Sciatic nerve (tissue), 2 donors: ENCODE measurements at regions not wholly inside any gene's neighbourhood (a gene's known extent, or its start where the extent isn't known, plus 50 kb on each side); places are given as distances from the start of the nearest gene placed in this dataset.
"Not testable (repeated sequence)": the region's sequence is repeated elsewhere in the genome, so short reads cannot be mapped to it uniquely, and the experiment has no call there.

Source experiments
- ATAC-seq: fragments of 200-7000 bp; cut with Tn5 transposase; one replicate; pipeline ENCODE4 v1.9.1; 2020; ENCODE audit warnings: mild to moderate bottlenecking, moderate library complexity
- DNase-seq: peaks from one replicate; pipeline ENCODE4 v3.0.0-alpha.2; 2020; ENCODE audit warnings: low spot score
- intact Hi-C: fragments of 100-400 bp; cut with DNase I; formaldehyde crosslinking; loops from one replicate; pipeline ENCODE4 v1.14.2; 2022
- donor health status: DM: no; HTN: no; CAD: no.
- donor health status: DM: no; HTN: no; CAD: no.

DNA sequence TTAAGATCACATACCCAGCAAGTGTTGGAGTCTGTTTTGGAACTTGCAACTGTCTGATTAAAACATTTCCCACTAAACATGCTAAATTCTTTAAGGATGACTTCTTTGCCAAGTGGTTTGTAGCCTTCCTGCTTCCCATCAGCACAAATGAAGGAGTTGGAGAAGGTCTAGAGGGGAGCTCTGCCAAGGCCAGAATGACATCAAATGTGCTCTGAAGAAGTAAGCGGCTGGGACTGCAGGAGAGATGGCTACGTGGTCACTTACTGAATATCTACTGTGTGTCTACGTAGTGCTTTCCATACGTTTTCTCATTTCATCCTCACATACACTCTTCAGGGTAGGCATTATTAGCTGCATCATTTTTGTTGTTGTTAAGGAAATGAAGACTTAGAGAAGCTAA, 135.7 kb upstream of the NLRP1 start:
- DNase-seq (no peak), ATAC-seq (no peak)
- intact Hi-C loops: no loop called here

DNA sequence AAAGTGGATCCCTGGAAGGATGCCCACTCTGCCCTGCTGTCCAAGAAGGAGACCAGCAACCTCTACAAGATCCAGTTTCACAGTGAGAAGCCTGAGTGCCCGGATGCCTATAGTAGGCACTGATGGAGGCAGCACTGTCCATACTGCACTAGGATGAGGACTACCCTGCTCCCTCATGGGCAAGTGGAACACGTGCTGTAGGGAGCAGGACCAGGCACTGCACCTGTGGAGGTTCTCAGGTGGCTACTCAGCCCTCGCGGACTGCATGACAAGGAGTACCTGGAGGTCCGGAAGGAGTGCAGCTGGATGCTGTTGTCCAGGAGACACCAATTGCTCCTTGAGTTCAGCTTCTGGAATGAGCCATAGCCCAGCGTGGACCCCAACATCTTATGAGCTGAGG, 146.1 kb upstream of the NLRP1 start:
- intact Hi-C loops: no loop called here
- ATAC-seq (no peak), DNase-seq (no peak)

DNA sequence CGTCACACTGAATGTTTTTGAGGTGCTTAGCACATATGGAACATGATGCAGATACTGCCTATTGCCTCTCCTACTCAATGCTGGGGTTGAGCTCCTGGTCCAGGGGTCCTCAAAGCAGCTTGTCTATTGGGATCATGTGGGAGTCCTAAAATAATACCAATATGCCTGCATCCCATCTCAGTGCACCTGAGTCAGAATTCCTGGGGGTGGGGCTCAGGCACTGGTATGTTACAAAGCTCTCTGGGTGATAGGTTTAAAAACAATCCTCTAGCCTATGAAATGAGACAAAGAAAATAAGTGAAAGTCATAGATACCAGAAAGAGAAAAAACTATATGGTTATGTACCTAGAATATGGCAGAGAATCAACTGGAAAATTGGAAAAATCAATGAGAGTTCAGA, 156.6 kb upstream of the NLRP1 start:
- DNase-seq: no peak
- no peak for ATAC-seq
- intact Hi-C loops: no loop called here

DNA sequence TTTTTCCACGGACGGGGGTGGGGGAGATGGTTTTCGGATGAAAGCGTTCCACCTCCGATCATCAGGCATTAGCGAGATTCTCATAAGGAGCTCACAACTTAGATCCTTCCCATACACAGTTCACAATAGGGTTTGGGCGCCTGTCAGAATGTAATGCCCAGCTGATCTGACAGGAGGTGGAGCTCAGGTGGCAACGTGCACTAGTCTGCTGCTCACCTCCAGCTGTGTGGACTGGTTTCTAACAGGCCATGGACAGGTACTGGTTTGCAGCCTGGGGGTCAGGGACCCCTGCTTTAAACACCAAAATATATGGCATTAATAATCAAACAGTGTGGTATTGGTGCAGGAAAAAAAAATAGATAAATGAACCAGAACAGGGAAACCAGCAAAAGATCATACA, 157.5 kb upstream of the NLRP1 start:
- DNase-seq: no peak
- no peak for ATAC-seq
- intact Hi-C loops: no loop called here

DNA sequence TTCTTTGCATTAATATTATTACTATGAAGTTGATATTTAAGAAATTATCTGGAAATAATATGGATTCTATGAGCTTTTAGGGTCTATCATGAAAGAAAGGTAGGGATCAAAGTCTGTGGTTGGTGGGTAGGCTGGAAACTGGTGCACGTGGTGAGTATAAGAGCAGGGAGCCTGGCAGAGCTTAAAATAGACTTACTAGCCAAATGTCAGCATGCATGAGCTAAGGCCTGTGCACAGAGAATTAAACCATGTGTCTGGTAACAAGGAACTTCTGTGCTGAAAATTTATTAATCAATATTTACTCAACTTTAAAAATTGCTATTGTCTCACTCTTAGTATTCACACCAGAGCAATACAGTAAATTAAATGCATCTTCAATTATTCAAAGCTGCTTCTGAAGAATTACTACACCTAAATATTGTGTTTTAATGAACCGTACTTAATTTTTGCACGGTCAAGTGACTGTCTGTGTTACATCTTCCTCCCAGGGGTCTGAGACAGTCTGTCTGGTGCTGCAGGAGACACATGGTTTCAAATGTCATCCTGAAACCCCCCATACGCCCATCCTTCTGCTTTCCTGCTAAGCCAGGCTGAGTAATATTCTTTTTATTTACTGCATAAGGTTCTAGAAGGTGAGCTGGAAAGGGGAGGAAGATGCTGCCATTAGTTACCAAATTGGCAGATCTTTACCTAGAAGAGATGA, 161.0 kb upstream of the NLRP1 start:
- intact Hi-C loops: no loop called here
- ATAC-seq: no peak

DNA sequence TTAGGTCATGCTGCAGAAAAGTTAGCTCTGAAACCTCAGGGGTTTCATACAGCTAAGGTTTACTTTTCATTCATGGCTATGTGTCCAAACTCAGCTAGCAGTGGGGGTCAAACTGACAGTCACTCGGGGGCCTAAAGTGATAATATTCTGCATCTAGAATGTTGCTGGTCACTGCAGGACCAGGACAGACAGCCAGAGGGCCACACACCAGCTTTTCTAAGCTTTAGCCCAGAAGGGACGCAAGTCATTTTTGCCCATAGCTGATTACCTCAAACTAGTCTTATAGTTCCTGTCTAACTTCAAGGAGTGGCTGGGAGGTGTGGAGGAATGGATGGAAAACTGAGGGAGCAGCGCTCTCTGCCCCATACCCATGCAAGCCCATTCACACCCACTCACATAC, 163.0 kb upstream of the NLRP1 start:
- intact Hi-C loops: no loop called here
- no peak for ATAC-seq
- DNase-seq: no peak

More for the DNA sequence above, 161.0 kb upstream of the NLRP1 start:
- no peak for DNase-seq

DNA sequence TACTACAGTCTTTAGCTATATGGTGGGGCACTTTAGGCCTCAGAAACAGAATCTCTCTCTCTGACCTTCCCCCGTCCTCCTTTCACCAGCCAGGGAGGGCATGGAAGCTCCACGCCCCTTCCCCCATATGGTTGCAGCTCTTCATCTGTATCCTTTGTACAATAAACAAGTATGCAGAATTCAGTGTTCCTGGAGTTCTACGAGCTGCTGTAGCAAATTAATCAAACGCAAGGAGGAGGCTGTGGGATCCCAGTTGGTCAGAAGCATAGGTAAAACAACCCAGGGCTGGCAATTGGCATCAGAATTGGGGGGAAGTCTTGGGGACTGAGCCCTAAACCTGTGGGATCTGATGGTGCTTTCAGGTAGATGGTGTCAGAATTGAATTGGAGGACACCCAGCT, 163.7 kb upstream of the NLRP1 start:
- intact Hi-C loops: no loop called here
- DNase-seq (no peak), ATAC-seq (no peak)

DNA sequence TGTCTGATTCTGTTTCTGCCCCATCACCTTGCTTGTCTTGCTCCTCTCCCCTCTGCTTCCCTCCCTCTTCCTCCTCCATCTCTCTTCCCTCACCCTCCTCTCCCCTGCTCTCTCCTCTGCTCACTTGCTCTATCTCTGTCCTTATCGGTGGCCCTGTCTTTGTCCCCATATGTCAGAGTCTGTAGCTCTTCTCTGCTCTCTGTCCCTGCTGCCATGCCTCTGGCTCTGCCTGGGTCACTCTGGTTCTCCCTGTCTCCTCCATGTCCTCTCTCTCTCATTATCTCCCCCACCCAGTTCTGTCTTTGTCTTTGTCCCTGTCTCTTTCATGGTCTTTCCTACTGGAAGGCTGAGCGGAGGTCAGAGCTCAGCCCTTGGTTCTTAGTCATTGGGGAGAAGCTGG, 169.1 kb upstream of the NLRP1 start:
- ATAC-seq (no peak), DNase-seq (no peak)
- intact Hi-C loops: no loop called here

DNA sequence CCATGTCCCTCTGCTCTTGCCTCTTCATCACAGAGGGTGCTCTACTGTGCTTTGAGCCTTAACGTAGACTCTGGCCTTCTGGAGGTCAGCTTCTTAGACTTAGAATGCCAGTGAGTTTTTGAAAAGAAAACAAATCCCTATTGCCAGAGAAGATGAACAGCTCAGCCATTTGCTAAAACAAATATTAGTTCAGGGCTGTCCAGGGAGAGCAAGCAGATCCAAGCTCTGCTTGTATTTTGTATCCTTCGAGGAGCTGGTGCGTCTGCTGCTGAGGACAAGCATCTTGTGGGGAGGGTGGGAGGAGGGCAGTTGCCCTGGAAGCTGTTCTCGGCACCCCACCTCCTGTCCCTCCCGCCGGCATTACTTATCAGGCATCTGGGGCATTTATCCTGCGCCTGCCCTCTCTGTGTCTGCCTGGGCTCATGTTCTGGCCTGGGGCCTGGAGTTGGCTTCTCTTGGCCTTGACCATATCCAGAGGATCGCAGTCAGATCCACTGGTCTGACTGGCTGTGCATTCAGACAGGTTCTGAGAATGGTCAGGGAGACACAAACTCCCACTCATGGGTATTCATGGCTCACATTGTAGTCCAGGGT, 173.1 kb upstream of the NLRP1 start:
- no peak for DNase-seq
- intact Hi-C loops: no loop called here
- no peak for ATAC-seq

DNA sequence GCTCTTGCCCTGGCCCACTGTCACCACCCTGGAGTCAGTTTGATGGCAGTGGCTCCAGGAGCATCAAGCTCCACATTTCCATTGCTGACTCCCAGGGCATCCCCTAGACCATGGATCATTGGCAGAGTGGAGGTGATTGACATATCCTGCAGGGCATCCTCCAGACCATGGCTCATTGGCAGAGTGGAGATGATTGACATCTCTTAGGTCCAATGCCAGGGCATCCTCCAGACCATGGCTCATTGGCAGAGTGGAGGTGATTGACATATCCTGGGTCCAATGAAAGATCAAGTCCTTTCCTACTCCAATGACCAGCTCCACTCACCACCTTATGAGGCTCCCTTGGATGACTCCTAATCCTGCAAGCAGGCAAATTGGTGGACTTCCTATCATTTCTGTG, 174.3 kb upstream of the NLRP1 start:
- intact Hi-C loops: no loop called here
- DNase-seq: no peak
- no peak for ATAC-seq

DNA sequence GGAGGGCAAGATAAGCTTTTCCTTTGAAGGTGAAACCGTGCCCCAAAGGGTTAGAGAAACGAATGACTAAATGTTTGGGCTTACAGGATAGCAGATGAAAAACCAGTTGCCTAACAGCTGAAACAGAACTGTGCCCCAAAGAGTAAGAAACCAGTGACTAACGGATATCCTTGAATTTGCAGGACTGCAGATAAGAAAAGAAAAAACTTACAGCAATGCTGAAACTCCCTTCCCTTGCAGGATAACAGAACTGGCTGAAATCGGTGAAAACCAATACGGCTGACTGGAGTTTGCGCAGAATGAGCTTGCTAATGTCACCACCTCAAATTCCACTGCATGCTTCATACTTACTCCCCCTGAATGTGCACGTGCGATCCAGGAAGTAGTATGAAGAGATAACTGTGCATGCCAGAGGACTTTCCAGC, 175.2 kb upstream of the NLRP1 start:
- DNase-seq (no peak), ATAC-seq (no peak)
- intact Hi-C loops: no loop called here

DNA sequence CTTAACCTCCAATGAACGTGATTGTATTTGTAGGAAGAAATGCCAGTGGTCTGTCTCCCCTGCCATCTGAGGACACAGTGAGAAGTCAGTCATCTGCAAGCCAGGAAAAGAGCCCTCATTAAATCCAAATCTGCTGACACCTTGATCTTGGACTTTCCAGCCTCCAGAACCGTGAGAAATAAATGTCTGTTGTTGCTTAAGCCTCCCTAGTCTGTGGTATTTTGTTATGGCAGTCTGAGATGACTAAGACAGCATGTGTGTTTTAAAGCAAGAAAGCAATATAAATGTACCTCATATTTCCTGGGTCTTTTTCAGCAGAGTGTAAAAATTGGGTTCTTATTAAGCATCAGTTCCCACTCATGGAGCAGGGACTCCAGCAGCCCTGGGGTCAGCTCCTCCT, 177.9 kb upstream of the NLRP1 start:
- intact Hi-C loops: no loop called here
- DNase-seq (no peak), ATAC-seq (no peak)

DNA sequence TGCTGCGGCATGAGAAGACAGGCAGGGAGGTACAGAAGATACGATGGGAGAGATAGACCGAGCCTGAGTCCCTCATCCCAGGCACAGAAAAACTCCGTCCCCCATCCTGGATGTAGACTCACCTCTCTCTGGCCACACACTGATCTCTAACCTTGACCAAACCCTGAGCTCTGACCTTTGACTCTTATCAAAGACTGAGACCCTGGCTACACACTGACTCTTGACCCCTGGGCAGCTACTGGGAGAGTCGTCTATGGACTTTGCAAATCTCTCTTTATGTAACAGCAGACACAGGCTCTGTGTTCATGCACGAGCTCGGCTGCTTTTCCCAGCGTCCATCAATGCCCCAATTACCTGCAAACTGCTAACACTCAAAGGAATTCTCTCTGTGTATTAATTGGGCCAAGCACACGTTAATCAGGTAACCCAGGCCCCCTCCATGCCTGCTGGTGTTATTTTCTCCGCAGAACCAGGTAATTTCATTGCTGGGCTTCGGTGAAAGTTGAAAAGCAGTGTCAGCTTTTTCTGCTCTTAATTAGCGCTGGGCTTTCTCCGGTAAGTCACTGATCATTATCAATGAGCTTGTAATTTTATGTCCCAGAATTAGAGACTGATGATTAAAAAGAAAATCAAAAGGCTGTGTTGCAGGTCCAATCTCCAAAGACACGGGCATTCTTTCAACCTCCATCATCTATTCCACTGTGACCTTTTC, 179.4 kb upstream of the NLRP1 start:
- intact Hi-C loops: no loop called here
- no peak for ATAC-seq
- DNase-seq: no peak

DNA sequence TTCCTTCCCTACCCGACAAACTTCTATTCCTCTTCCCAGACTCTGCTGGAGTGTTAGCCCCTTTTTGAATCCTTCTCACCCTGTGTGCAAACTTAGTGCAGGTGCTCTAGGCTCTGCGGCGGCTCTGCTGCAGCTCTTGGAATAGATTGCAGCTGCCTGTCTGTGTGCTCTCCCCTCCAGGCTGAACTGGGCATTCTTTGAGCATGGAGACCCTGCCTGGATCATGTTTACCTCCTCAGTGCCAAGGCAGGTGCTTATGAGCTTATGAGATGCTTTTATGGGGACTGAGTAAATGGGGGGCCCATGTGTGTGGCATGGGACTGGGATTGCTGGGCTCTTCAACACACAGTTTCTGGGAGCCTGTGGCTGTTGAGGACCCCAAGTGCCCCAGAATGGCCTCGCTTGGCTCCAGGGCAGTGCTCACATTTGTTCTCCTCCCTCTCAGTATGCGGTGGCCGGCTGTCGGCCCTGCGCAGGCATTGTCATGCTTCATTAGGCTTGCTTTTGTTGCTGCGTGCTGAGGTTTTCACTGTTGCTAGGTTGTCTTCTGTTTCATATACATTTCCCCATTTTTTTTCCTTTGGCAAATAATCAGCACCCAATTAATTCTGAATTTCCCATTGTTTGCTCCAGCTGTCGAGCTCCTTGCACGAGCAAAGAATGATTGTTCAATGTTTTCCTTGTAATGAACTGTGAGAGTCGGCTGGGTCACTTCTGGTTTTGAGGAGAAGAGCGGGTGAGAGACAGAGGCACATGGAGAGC, 185.5 kb upstream of the NLRP1 start:
- intact Hi-C loops: no loop called here
- DNase-seq: no peak
- ATAC-seq: no peak

DNA sequence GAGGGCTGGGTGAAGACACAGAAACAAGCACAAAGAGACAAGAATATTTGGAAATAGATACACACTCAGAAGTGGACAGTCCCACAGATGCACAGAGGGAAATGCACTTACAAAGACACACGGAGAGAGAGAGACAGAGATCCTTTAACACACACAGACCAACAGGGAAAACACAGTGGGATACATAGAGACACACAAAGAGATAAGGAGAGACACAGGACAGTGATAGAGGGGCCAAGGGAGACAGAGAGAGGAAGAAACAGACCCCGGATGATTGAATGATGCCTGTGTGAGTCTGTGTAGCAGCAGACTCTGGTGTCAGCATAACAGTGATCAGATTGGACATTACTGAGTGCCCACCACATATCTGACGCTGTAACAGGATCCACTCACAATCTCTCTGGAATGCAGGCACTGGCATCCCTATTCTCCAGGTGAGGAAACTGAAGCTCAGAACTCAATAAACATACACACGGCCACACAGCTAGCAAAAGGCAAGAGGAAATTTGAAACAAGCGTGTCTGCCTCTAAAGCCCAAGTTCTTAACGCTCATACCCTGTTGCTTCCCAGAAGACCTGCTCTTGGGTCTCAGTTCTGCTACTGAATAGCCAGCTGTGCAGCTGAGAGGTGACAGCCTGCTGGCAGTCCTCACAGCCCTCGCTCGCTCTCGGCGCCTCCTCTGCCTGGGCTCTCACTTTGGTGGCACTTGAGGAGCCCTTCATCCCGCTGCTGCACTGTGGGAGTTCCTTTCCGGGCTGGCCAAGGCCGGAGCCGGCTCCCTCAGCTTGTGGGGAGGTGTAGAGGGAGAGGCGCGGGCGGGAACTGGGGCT, 186.3 kb upstream of the NLRP1 start:
- intact Hi-C loops: no loop called here
- ATAC-seq (no peak), DNase-seq (no peak)

DNA sequence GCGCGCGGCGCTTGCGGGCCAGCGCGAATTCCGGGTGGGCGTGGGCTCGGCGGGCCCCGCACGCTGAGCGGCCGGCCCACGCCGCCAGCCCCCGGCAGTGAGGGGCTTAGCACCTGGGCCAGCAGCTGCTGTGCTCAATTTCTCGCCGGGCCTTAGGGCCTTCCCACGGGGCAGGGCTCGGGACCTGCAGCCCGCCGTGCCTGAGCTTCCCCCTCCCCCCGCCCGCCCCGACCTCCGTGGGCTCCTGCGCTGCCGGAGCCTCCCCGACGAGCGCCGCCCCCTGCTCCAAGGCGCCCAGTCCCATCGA, 186.9 kb upstream of the NLRP1 start:
- intact Hi-C loops, DNase-seq, ATAC-seq: not testable (repeated sequence)

DNA sequence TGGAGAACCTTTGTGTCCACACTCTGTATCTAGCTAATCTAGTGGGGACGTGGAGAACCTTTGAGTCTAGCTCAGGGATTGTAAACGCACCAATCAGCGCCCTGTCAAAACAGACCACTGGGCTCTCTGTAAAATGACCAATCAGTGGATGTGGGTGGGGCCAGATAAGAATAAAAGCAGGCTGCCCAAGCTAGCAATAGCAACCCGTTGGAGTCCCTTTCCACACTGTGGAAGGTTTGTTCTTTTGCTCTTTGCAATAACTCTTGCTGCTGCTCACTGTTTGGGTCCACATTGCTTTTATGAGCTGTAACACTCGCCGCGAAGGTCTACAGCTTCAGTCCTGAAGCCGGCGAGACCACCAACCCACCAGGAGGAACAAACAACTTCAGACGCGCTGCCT, 187.7 kb upstream of the NLRP1 start:
- ATAC-seq, DNase-seq, intact Hi-C loops: not testable (repeated sequence)

DNA sequence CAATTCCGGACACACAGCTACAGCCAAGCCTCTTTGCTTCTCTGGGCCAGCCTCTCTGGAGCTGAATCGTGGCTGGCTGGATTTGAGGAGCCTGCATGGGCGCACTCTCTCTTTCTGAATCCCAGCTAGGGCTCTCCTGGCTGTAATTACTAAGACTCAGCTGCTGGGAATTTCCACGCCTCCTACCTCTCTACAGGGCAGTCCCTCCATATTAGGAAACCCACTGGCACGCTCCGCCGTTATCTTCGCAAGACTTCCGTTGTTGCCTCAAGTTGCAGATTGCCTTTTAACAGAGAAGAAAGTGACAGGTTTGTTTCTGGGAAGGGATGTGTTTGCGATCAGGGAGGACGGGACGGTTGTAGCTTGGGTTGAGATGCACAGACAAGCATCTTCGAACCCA, 188.4 kb upstream of the NLRP1 start:
- intact Hi-C loops: no loop called here
- no peak for ATAC-seq
- no peak for DNase-seq

DNA sequence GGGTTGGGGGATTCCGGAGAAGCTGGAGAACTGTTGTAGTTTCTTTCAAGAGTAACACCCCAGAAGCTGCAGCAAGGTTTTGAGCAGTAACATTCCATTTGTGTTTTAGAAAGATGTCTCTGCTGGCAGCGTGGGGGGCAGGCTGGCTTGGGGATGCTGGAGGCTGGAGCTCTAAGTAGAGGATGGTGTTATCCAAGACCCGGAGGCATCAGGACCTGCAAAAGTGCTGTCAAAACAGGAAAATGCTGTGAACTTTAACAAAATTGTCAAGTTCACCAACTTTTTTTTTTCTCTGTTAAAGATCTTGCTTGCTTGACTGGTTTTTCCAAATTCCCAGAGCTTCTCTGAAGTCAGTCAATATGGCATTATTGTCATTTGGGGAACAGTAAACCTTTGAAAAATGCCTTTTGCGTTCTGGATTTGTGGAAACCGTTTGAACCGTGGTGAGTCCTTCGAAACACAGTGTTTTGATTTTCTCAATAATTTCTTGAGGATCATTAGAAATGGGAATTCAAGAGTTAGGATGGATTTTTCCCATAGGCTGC, 189.6 kb upstream of the NLRP1 start:
- DNase-seq (no peak), ATAC-seq (no peak)
- intact Hi-C loops: no loop called here
